Daoy (cell line): ENCODE measurements at regions not wholly inside any gene's neighbourhood (a gene's known extent, or its start where the extent isn't known, plus 50 kb on each side); places are given as distances from the start of the nearest gene placed in this dataset.
"Not testable (repeated sequence)": the region's sequence is repeated elsewhere in the genome, so short reads cannot be mapped to it uniquely, and the experiment has no call there.

Source experiments
- DNase-seq: peaks from one replicate; pipeline ENCODE4 v3.0.0-alpha.2; 2015; ENCODE audit warnings: low read depth

GRCh38 chr14:30159374-30159773 is 231.7 kb upstream of the PRKD1 start:
- DNase-seq = no peak

GRCh38 chr14:30160608-30161007 is 233.0 kb upstream of the PRKD1 start:
- no peak for DNase-seq

- no peak for DNase-seq
Observed at GRCh38 chr14:30162066-30162465, 234.4 kb upstream of the PRKD1 start.

GRCh38 chr14:30165255-30165654 is 237.6 kb upstream of the PRKD1 start:
- DNase-seq = no peak

GRCh38 chr14:30177781-30178180 is 250.1 kb upstream of the PRKD1 start:
- no peak for DNase-seq

GRCh38 chr14:30179381-30180130 is 251.9 kb upstream of the PRKD1 start:
- DNase-seq = no peak

- no peak for DNase-seq
Observed at GRCh38 chr14:30180219-30180618, 252.6 kb upstream of the PRKD1 start.

- DNase-seq = no peak
Observed at GRCh38 chr14:30185832-30186231, 258.2 kb upstream of the PRKD1 start.

GRCh38 chr14:30191639-30192279 is 264.1 kb upstream of the PRKD1 start:
- DNase-seq = no peak

- no peak for DNase-seq
Observed at GRCh38 chr14:30193101-30193500, 265.5 kb upstream of the PRKD1 start.

GRCh38 chr14:30193845-30194501 is 266.3 kb upstream of the PRKD1 start:
- peak; percentile 9 for DNase-seq

GRCh38 chr14:30194741-30195148 is 267.1 kb upstream of the PRKD1 start:
- DNase-seq = peak; percentile 29

- DNase-seq = peak; percentile 49
Observed at GRCh38 chr14:30195941-30196340, 268.3 kb upstream of the PRKD1 start.

GRCh38 chr14:30196861-30197260 is 269.2 kb upstream of the PRKD1 start:
- no peak for DNase-seq

GRCh38 chr14:30198720-30199119 is 271.1 kb upstream of the PRKD1 start:
- DNase-seq = not testable (repeated sequence)

- no peak for DNase-seq
Observed at GRCh38 chr14:30204431-30204980, 276.9 kb upstream of the PRKD1 start.

- DNase-seq = no peak
Observed at GRCh38 chr14:30209136-30209535, 281.5 kb upstream of the PRKD1 start.

GRCh38 chr14:30210630-30211029 is 283.0 kb upstream of the PRKD1 start:
- DNase-seq = peak; percentile 25

- DNase-seq = no peak
Observed at GRCh38 chr14:30211326-30211725, 283.7 kb upstream of the PRKD1 start.

GRCh38 chr14:30214014-30214413 is 286.4 kb upstream of the PRKD1 start:
- DNase-seq = peak; percentile 22

- DNase-seq = peak; percentile 55
Observed at GRCh38 chr14:30214461-30215090, 286.9 kb upstream of the PRKD1 start.

GRCh38 chr14:30218907-30219306 is 291.3 kb upstream of the PRKD1 start:
- no peak for DNase-seq
